ENCODE measurements at regions not wholly inside any gene's neighbourhood (a gene's known extent, or its start where the extent isn't known, plus 50 kb on each side); places are given as distances from the start of the nearest gene placed in this dataset.

- no peak for TF ChIP-seq POLR2AphosphoS5 (IDR thresholded peaks at IDR 0.05; ENCODE audit: low read depth, low read length)
- TF ChIP-seq POLR2A (IDR thresholded peaks at IDR 0.05; ENCODE audit: low read depth, low read length): no peak
- TF ChIP-seq PAX5 (IDR thresholded peaks at IDR 0.05; ENCODE audit: insufficient read depth, low read length, severe bottlenecking): no peak
Measured at GRCh38 chr4:79827283-79827682, 245.7 kb downstream of the ANTXR2 start.
